ENCODE measurements at regions not wholly inside any gene's neighbourhood (a gene's known extent, or its start where the extent isn't known, plus 50 kb on each side); places are given as distances from the start of the nearest gene placed in this dataset.

DNA sequence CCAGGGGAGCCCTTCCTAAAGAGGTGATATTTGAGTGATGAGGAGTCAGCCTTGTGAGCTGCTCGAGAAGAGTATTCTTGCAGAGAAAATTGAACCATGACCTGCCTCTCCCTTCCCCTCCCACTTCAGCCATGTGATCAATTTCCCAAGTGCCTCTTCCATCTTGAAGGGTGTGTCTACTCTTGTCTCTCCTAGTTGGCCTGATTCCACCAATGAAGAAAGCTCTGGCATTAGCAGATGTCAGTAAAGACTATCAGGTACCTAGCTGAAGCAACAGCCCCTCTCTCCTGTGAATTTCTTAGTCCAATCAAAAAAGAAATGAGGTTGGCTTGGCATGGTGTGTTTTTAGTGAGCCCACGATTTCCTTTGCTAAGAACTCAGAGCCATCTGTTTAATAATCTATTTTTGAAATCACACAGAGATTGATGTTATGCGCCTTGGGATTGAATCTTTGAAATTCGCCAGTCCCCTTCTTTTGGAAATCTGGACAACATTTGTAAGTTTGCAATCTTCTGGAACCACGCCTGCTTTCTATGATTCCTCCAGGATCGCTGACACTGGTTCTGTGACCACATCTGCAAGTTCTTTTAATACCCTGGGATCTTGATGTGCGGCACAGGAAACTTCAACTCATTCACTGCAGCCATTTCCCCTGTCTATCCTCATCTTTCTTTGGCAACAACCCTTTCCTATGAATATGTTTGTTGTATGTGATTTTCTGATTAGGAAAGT is 404.6 kb downstream of the DMRT2 start:
- DNase-seq (ENCODE audit: extremely low spot score) = no peak
- ChIA-PET CTCF (interaction anchor here (1.8 kb wide), 1 partner anchor 41 kb away, joined by 4 read pairs; no protein-coding TSS in a partner anchor), POLR2A (no interaction called here)
- TF ChIP-seq, protein P1, sequence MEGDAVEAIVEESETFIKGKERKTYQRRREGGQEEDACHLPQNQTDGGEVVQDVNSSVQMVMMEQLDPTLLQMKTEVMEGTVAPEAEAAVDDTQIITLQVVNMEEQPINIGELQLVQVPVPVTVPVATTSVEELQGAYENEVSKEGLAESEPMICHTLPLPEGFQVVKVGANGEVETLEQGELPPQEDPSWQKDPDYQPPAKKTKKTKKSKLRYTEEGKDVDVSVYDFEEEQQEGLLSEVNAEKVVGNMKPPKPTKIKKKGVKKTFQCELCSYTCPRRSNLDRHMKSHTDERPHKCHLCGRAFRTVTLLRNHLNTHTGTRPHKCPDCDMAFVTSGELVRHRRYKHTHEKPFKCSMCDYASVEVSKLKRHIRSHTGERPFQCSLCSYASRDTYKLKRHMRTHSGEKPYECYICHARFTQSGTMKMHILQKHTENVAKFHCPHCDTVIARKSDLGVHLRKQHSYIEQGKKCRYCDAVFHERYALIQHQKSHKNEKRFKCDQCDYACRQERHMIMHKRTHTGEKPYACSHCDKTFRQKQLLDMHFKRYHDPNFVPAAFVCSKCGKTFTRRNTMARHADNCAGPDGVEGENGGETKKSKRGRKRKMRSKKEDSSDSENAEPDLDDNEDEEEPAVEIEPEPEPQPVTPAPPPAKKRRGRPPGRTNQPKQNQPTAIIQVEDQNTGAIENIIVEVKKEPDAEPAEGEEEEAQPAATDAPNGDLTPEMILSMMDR (IDR thresholded peaks at IDR 0.05; ENCODE audit: control extremely low read depth, extremely low read depth, low read depth, missing control alignments) = no peak

DNA sequence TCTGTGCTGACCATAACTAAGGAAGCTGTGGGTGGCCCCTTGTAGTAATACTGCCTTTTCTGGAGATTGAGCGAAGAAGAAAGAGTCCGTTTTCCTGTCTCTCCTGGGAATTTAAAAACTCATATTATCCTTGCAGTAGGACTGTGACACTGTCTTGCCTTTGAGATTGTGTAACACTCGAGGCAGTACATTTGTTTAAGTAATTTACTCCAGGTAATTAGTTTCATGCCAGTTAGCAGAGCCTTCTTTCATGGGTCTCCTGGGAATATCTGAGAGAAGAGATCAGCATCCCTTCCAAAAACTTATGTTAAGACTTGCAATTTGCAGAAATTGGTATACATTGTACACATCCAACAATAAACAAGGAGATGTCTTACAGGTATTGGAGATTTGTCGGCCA is 405.6 kb downstream of the DMRT2 start:
- DNase-seq (ENCODE audit: extremely low spot score) = no peak
- ChIA-PET CTCF (interaction anchor here (0.7 kb wide), 1 partner anchor 100 kb away, joined by 3 read pairs; no protein-coding TSS in a partner anchor), POLR2A (no interaction called here)
- TF ChIP-seq, protein P1 (IDR thresholded peaks at IDR 0.05; ENCODE audit: control extremely low read depth, extremely low read depth, low read depth, missing control alignments) = no peak

DNA sequence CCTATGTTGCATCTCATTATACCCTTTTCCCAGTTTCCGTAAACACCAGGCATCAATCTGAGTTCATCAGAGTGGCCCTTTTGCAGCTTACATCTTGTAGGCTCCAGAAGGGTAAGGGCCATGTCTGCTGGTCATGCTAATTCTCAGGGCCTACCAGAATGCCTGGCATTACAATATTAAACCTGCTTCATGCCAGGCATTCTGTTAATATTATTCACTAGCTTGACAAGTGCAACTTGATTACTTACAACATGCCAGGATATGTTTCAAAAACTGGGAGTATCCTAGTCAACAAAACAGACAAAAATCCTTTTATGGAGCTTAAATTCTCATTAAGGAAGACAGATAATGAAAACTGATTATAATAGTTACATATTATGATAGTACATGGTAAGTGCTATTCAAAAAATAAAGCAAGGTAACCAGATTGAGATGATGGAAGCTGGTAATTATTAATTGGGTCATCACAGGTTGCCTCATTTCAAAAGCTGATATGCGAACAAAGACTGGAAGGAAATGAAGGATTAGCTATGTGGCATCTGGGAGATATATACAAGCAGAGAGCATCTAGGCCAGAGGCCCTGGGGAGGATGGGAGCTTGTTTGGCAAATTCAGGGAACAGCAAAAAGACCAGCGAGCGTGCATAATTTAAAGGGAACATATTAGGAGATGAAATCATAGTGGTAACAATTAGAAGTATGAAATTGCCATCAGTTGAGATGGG is 406.3 kb downstream of the DMRT2 start:
- TF ChIP-seq, protein P1 (IDR thresholded peaks at IDR 0.05; ENCODE audit: control extremely low read depth, extremely low read depth, low read depth, missing control alignments) = no peak
- CTCF ChIA-PET = interaction anchor here (0.7 to 1.9 kb wide), 2 partner anchors 101 to 145 kb away, joined by 3 to 6 read pairs; no protein-coding TSS in a partner anchor
- no peak for DNase-seq (ENCODE audit: extremely low spot score)
- POLR2A ChIA-PET = no interaction called here

DNA sequence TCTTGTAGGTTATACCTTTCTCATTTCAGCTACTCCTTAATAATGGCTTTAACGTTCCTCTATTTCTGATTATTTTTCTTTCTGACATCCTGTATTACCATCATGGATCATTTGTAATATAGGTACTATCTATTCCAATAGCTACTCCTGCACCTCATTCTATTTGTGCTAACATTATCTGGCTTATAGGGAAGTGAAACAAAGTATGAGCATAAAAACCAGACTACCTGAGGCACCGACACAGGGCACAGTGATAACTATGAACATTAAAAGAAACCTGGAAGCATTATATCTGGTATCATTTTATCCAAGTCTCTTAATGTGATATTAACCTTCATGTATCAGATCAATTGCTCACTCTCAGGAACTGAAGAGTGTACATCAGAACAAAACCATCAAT is 407.3 kb downstream of the DMRT2 start:
- CTCF ChIA-PET = interaction anchor here (1.2 to 2.7 kb wide), 3 partner anchors 144 to 483 kb away, joined by 4 to 10 read pairs (median 6); no protein-coding TSS in a partner anchor
- TF ChIP-seq, protein P1 (IDR thresholded peaks at IDR 0.05; ENCODE audit: control extremely low read depth, extremely low read depth, low read depth, missing control alignments) = no peak
- DNase-seq (ENCODE audit: extremely low spot score) = no peak
- POLR2A ChIA-PET = no interaction called here

DNA sequence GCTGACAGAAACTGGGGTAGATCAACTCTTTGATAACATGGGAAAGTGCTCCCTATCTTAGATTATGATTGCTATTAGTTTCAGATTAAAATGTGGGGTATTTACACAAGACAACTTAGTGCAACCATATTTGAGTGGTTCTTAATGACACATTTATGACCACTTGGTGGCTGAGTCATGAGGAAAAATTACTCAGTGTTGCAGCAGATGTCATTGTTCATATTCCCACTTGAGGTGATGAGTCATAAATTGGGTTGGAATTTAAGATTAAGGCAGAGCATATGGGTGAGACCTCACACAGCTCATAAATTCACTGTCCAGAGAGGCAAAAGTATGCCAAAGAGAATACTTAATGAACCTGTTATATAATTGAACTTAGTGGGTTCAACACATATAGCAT is 408.3 kb downstream of the DMRT2 start:
- CTCF ChIA-PET = interaction anchor here (1.3 to 2.7 kb wide), 4 partner anchors 64 to 629 kb away, joined by 3 to 10 read pairs (median 5); no protein-coding TSS in a partner anchor
- no peak for DNase-seq (ENCODE audit: extremely low spot score)
- TF ChIP-seq, protein P1 (IDR thresholded peaks at IDR 0.05; ENCODE audit: control extremely low read depth, extremely low read depth, low read depth, missing control alignments) = no peak
- POLR2A ChIA-PET = no interaction called here

DNA sequence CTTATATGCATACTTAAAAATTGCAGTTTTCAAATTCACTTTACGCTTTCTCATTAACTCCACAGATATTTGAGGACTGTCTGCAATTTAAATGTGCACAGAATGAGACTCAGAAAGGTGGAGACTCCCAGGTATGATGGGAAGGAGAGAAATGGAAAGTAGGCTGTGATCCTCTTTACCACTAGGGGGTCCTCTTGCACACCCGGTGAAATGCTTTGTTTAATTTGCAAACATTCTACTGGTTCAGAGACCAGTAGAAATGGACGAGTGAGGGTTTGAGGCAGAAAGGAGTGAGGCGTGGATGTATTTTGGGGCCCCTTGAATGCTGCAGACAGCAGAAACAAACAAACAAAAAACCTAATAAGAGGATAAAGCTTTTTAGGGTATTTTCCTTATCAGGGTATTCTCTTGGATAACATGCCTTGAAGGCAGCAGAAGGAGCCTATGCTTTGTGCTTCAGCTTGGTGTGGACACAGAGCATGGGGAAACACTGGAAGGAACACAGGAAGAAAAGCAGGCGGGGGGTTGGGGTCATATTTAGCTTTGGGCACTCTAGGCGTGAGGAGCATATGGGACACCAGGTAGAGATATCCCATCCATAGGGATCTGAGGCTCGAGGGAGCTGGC is 410.1 kb downstream of the DMRT2 start:
- ChIA-PET CTCF (interaction anchor here (0.7 to 3.0 kb wide), 26 partner anchors 10 to 479 kb away, joined by 3 to 14 read pairs (median 4); no protein-coding TSS in a partner anchor), POLR2A (no interaction called here)
- TF ChIP-seq, protein P1 (IDR thresholded peaks at IDR 0.05; ENCODE audit: control extremely low read depth, extremely low read depth, low read depth, missing control alignments) = peak; percentile 63
- peak; percentile 43 for DNase-seq (ENCODE audit: extremely low spot score)

Measured in GM10248 (cell line).